WTC11 (cell line): ENCODE measurements at regions not wholly inside any gene's neighbourhood (a gene's known extent, or its start where the extent isn't known, plus 50 kb on each side); places are given as distances from the start of the nearest gene placed in this dataset.
A peak's percentile ranks its signal among the peaks of the same experiment; 100 is the strongest.

Source experiments
- ATAC-seq: fragments of 200-7000 bp; cut with Tn5 transposase; 2 replicates; pipeline ENCODE4 v1.10.0; 2021; ENCODE audit warnings: mild to moderate bottlenecking, moderate library complexity
- CTCF ChIA-PET: fragments of 300-600 bp; sonication (Branson Sonifier 250); formaldehyde crosslinking; loops from one replicate; lab custom pipeline; 2021; ENCODE audit warnings: antibody characterized with exemption; lab: Charles Lee
- POLR2A ChIA-PET: fragments of 350-600 bp; sonication (Branson Sonifier 250); formaldehyde crosslinking; loops from one replicate; lab custom pipeline; 2021; ENCODE audit warnings: antibody characterized with exemption; lab: Charles Lee
- DNase-seq: peaks from one replicate; pipeline ENCODE4 v3.0.0; 2021; ENCODE audit warnings: low spot score
- H3K27ac Mint-ChIP-seq: 2 replicates; pipeline ENCODE4 v1.8.0; 2021; ENCODE audit warnings: mixed read lengths
- H3K27me3 Mint-ChIP-seq: 2 replicates; pipeline ENCODE4 v1.8.0; 2021; ENCODE audit warnings: low read depth, mild to moderate bottlenecking, moderate library complexity, mixed read lengths
- H3K36me3 Mint-ChIP-seq: 2 replicates; pipeline ENCODE4 v1.8.0; 2021; ENCODE audit warnings: mixed read lengths
- H3K4me1 Mint-ChIP-seq: 2 replicates; pipeline ENCODE4 v1.8.0; 2022; ENCODE audit warnings: mixed read lengths
- H3K4me3 Mint-ChIP-seq: 2 replicates; pipeline ENCODE4 v1.8.0; 2021; ENCODE audit warnings: mild to moderate bottlenecking, moderate library complexity, mixed read lengths
- H3K9me3 Mint-ChIP-seq: 2 replicates; pipeline ENCODE4 v1.8.0; 2021; ENCODE audit warnings: mixed read lengths
- AFF4 ChIP-seq: sonication (generic); formaldehyde crosslinking; IDR thresholded peaks from 2 replicates; pipeline ENCODE4 v1.8.1; 2023; ENCODE audit warnings: mild to moderate bottlenecking, missing genetic modification reagents, borderline replicate concordance
- ATF2 ChIP-seq: sonication (generic); formaldehyde crosslinking; IDR thresholded peaks from 2 replicates; pipeline ENCODE4 v1.8.1; 2022; ENCODE audit warnings: low read depth, missing genetic modification reagents, borderline replicate concordance
- CBFB ChIP-seq: sonication (generic); formaldehyde crosslinking; IDR thresholded peaks from 2 replicates; pipeline ENCODE4 v1.8.1; 2022; ENCODE audit warnings: mild to moderate bottlenecking, low read depth, missing genetic modification reagents
- CREM ChIP-seq: sonication (generic); formaldehyde crosslinking; IDR thresholded peaks from 2 replicates; pipeline ENCODE4 v1.8.1; 2022; ENCODE audit warnings: mild to moderate bottlenecking, missing genetic modification reagents, moderate library complexity
- ELF4 ChIP-seq: sonication (generic); formaldehyde crosslinking; IDR thresholded peaks from 2 replicates; pipeline ENCODE4 v1.8.1; 2022; ENCODE audit warnings: low read depth, mild to moderate bottlenecking, moderate library complexity, missing genetic modification reagents
- ETV6 ChIP-seq: sonication (generic); formaldehyde crosslinking; IDR thresholded peaks from 2 replicates; pipeline ENCODE4 v1.8.1; 2022; ENCODE audit warnings: mild to moderate bottlenecking, missing genetic modification reagents
- FOXJ3 ChIP-seq: sonication (generic); formaldehyde crosslinking; IDR thresholded peaks from 2 replicates; pipeline ENCODE4 v1.9.0; 2021; ENCODE audit warnings: missing genetic modification reagents, mild to moderate bottlenecking, borderline replicate concordance
- FOXP4 ChIP-seq: sonication (generic); formaldehyde crosslinking; IDR thresholded peaks from 2 replicates; pipeline ENCODE4 v1.8.0; 2022; ENCODE audit warnings: mild to moderate bottlenecking, missing genetic modification reagents
- JAZF1 ChIP-seq: fragments of 250-450 bp; sonication (Bioruptor Pico); IDR thresholded peaks from 2 replicates; pipeline ENCODE4 v1.9.0; 2021; ENCODE audit warnings: moderate library complexity, mild to moderate bottlenecking, inconsistent platforms
- NFATC4 ChIP-seq: fragments of 250-450 bp; sonication (Bioruptor Pico); IDR thresholded peaks from 2 replicates; pipeline ENCODE4 v1.9.0; 2021; ENCODE audit warnings: mild to moderate bottlenecking
- OVOL2 ChIP-seq: fragments of 250-450 bp; sonication (Bioruptor Pico); IDR thresholded peaks from 2 replicates; pipeline ENCODE4 v1.9.0; 2021; ENCODE audit warnings: mild to moderate bottlenecking, borderline replicate concordance
- PRRX2 ChIP-seq: fragments of 250-450 bp; sonication (Bioruptor Pico); IDR thresholded peaks from 2 replicates; pipeline ENCODE4 v1.8.0; 2021; ENCODE audit warnings: mild to moderate bottlenecking
- SMAD3 ChIP-seq: sonication (generic); formaldehyde crosslinking; IDR thresholded peaks from 2 replicates; pipeline ENCODE4 v1.8.0; 2022; ENCODE audit warnings: missing genetic modification reagents, mild to moderate bottlenecking, borderline replicate concordance
- STAT6 ChIP-seq: sonication (generic); formaldehyde crosslinking; conservative IDR thresholded peaks from 2 replicates; pipeline ENCODE4 v1.8.1; 2023; ENCODE audit warnings: mild to moderate bottlenecking, low read depth, missing genetic modification reagents, moderate library complexity
- TCF7 ChIP-seq: sonication (generic); formaldehyde crosslinking; IDR thresholded peaks from 2 replicates; pipeline ENCODE4 v1.8.0; 2022; ENCODE audit warnings: mild to moderate bottlenecking, low read depth, missing genetic modification reagents, moderate library complexity
- TP53 ChIP-seq: sonication (generic); formaldehyde crosslinking; IDR thresholded peaks from 2 replicates; pipeline ENCODE4 v1.8.1; 2023; ENCODE audit warnings: mild to moderate bottlenecking, missing genetic modification reagents
- ZNF121 ChIP-seq: sonication (generic); formaldehyde crosslinking; IDR thresholded peaks from 2 replicates; pipeline ENCODE4 v1.8.0; 2023; ENCODE audit warnings: missing genetic modification reagents
- ZNF219 ChIP-seq: sonication (generic); formaldehyde crosslinking; IDR thresholded peaks from 2 replicates; pipeline ENCODE4 v1.8.0; 2023; ENCODE audit warnings: missing genetic modification reagents, mild to moderate bottlenecking, borderline replicate concordance

GRCh38 chr4:153061971-153062370 is 125.8 kb downstream of the FHDC1 start:
- ChIA-PET POLR2A (no interaction called here), CTCF (no interaction called here)
- no peak overlapping the region for H3K4me3 Mint-ChIP-seq

GRCh38 chr4:153062652-153063168 is 126.6 kb downstream of the FHDC1 start:
- ChIA-PET POLR2A (no interaction called here), CTCF (no interaction called here)
- no peaks in the 10 kb centered on the region; the same call in 1 of the 2 replicates for H3K27me3 Mint-ChIP-seq
- ATAC-seq (no peak), DNase-seq (no peak)
- peaks cover 21% of the 10 kb centered on the region for H3K4me1 Mint-ChIP-seq
- no peak overlapping the region for H3K27ac Mint-ChIP-seq
- TF ChIP-seq ZNF121 (no peak), SMAD3 (no peak), TP53 (CRISPR knock-in tag) (no peak), STAT6 (CRISPR knock-in tag) (no peak)
- H3K4me3 Mint-ChIP-seq = no peak overlapping the region
- no peaks in the 10 kb centered on the region for H3K36me3 Mint-ChIP-seq
- no peaks in the 10 kb centered on the region; the same call in 1 of the 2 replicates for H3K9me3 Mint-ChIP-seq

More at GRCh38 chr4:153061971-153062370, 125.8 kb downstream of the FHDC1 start:
- H3K36me3 Mint-ChIP-seq = no peaks in the 10 kb centered on the region
- no peaks in the 10 kb centered on the region; the same call in 1 of the 2 replicates for H3K27me3 Mint-ChIP-seq
- no peak overlapping the region for H3K27ac Mint-ChIP-seq
- DNase-seq = no peak
- H3K4me1 Mint-ChIP-seq = peaks cover 14% of the 10 kb centered on the region
- TF ChIP-seq FOXJ3 (CRISPR knock-in tag) (no peak), ATF2 (CRISPR knock-in tag) (no peak), TP53 (CRISPR knock-in tag) (no peak), PRRX2 (CRISPR knock-in tag) (no peak), CREM (CRISPR knock-in tag) (no peak), TCF7 (CRISPR knock-in tag) (no peak)
- no peaks in the 10 kb centered on the region; the same call in 1 of the 2 replicates for H3K9me3 Mint-ChIP-seq
- ATAC-seq = no peak

- Mint-ChIP-seq H3K4me3 (no peak overlapping the region), H3K27me3 (no peaks in the 10 kb centered on the region), H3K4me1 (peaks cover 27% of the 10 kb centered on the region), H3K27ac (no peak overlapping the region), H3K9me3 (no peaks in the 10 kb centered on the region; the same call in 1 of the 2 replicates), H3K36me3 (no peaks in the 10 kb centered on the region)
- ATAC-seq (no peak), DNase-seq (no peak)
- CTCF ChIA-PET = no interaction called here
- POLR2A ChIA-PET = no interaction called here
- no peak for TF ChIP-seq OVOL2 (CRISPR knock-in tag)
- no peak for TF ChIP-seq NFATC4
- no peak for TF ChIP-seq ETV6 (CRISPR knock-in tag)
- no peak for TF ChIP-seq ZNF219 (CRISPR knock-in tag)
Observed at GRCh38 chr4:153063490-153063889, 127.4 kb downstream of the FHDC1 start.

GRCh38 chr4:153064571-153064970 is 128.4 kb downstream of the FHDC1 start:
- Mint-ChIP-seq H3K4me3 (no peak overlapping the region), H3K36me3 (no peaks in the 10 kb centered on the region), H3K9me3 (no peaks in the 10 kb centered on the region; the same call in 1 of the 2 replicates), H3K4me1 (peaks cover 27% of the 10 kb centered on the region), H3K27me3 (no peaks in the 10 kb centered on the region), H3K27ac (no peak overlapping the region)
- ATAC-seq (peak; percentile 72), DNase-seq (peak; percentile 46)
- CTCF ChIA-PET = interaction anchor here (0.6 to 2.1 kb wide), 2 partner anchors 19 to 129 kb away, joined by 3 to 11 read pairs; partner anchors contain the start of gene FHDC1
- POLR2A ChIA-PET = no interaction called here
- TF ChIP-seq AFF4 (CRISPR knock-in tag) (no peak), TCF7 (CRISPR knock-in tag) (no peak), JAZF1 (no peak), TP53 (CRISPR knock-in tag) (no peak), CBFB (CRISPR knock-in tag) (no peak), ETV6 (CRISPR knock-in tag) (no peak), FOXJ3 (CRISPR knock-in tag) (no peak), ELF4 (CRISPR knock-in tag) (no peak), FOXP4 (CRISPR knock-in tag) (no peak)
